ENCODE measurements at regions not wholly inside any gene's neighbourhood (a gene's known extent, or its start where the extent isn't known, plus 50 kb on each side); places are given as distances from the start of the nearest gene placed in this dataset.

DNA sequence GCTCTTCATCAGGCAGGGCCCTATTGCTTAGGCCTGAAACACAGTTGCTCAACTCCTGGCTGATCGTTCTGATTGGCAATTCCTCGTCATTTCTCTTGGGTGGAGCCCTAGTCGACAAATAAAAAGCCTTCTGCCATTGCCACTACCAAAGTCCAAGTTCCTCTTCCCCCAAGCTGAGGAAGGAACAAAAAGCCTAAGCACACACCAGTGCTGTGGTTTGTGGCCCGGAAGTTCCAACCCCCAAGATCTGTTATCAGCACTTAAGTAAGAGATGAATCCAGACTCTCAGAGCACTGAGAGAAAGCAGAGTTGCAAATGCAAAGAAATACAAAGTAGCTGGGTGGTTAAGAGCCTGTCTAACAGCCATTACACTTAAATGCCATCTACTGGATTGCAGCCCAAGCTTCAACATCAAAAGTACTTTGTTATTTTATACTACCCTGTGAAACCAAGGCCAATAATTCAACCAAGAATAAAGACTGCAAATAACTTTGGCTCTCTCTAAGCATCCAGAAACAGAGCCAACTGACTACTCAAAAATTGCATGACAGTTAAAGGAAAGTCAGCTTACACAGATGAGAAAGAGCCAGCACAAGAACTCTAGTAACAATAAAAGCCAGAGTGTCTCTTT lies 1024.0 kb downstream of the GRIK2 start (continued):
- TF ChIP-seq, protein P1, sequence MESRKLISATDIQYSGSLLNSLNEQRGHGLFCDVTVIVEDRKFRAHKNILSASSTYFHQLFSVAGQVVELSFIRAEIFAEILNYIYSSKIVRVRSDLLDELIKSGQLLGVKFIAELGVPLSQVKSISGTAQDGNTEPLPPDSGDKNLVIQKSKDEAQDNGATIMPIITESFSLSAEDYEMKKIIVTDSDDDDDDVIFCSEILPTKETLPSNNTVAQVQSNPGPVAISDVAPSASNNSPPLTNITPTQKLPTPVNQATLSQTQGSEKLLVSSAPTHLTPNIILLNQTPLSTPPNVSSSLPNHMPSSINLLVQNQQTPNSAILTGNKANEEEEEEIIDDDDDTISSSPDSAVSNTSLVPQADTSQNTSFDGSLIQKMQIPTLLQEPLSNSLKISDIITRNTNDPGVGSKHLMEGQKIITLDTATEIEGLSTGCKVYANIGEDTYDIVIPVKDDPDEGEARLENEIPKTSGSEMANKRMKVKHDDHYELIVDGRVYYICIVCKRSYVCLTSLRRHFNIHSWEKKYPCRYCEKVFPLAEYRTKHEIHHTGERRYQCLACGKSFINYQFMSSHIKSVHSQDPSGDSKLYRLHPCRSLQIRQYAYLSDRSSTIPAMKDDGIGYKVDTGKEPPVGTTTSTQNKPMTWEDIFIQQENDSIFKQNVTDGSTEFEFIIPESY (IDR thresholded peaks at IDR 0.05; ENCODE audit: borderline replicate concordance, low read depth): no peak
- TF ChIP-seq POLR2AphosphoS5 (IDR thresholded peaks at IDR 0.05; ENCODE audit: low read depth, low read length) (no peak), FOSL2 (IDR thresholded peaks at IDR 0.05; ENCODE audit: borderline replicate concordance, low read depth) (no peak), EZH2phosphoT487 (IDR thresholded peaks at IDR 0.05; ENCODE audit: borderline replicate concordance, low read depth) (no peak), YY1 (IDR thresholded peaks at IDR 0.05; ENCODE audit: low read depth) (no peak), REST (IDR thresholded peaks at IDR 0.05; ENCODE audit: low read depth, low read length) (no peak), FOXJ3 (CRISPR knock-in tag; IDR thresholded peaks at IDR 0.05) (no peak), CHD2 (IDR thresholded peaks at IDR 0.05; ENCODE audit: low read length, partially characterized antibody) (no peak), GABPA (IDR thresholded peaks at IDR 0.05; ENCODE audit: low read depth) (no peak)

DNA sequence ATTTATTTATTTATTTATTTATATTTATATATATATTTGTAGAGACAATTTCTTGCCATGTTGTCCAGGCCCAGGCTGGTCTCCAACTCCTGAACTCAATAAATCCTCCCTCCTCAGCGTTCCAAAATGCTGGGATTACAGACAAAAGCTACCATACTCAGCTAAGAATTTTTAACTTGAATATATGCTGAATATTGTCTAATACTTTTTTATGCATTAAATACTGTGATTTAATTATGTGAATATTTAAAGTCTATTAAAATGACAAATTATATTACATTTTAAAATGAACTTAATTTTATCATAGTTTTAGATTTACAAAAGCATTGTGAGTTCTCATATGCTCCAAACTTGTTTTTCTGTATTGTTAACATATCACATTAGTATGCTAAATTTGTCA lies 1022.4 kb downstream of the GRIK2 start:
- H3F3A ChIP-seq (replicated peaks; ENCODE audit: insufficient read depth): no peaks in the 10 kb centered on the region
- H3K9me3 ChIP-seq: no peaks in the 10 kb centered on the region
- H3K36me3 ChIP-seq (replicated peaks in 1 of 2; ENCODE audit: control insufficient read depth in 1 of 2, insufficient read depth in 2 of 2, low read length in 1 of 2): no peaks in the 10 kb centered on the region
- no peaks in the 10 kb centered on the region for H3K4me1 ChIP-seq (ENCODE audit: control insufficient read depth in 1 of 2, insufficient read depth in 2 of 2, low read depth in 1 of 2, low read length in 1 of 2)
- no peaks in the 10 kb centered on the region for H3K9me2 ChIP-seq
- no peak overlapping the region for H3K9ac ChIP-seq
- H3K27ac ChIP-seq (ENCODE audit: low read depth in 2 of 2, low read length in 1 of 2): no peak overlapping the region
- no peak overlapping the region for H3K4me2 ChIP-seq
- ChIA-PET POLR2A (interaction anchor here (0.6 kb wide), 1 partner anchor 13 kb away, joined by 3 read pairs; no protein-coding TSS in a partner anchor), CTCF (interaction anchor here (1.6 kb wide), 1 partner anchor 22 kb away, joined by 4 read pairs; no protein-coding TSS in a partner anchor)
- no peak overlapping the region for H3K4me3 ChIP-seq (ENCODE audit: low read depth in 2 of 2, low read length in 1 of 2)
- H4K20me1 ChIP-seq (ENCODE audit: insufficient read depth): no peaks in the 10 kb centered on the region
- DNase-seq: no peak
- 22% methylated on average over 1 of the region's 1 CpG for WGBS (ENCODE audit: low lambda C conversion rate)
- no peaks in the 10 kb centered on the region for H3K79me2 ChIP-seq (ENCODE audit: insufficient read depth)
- no peaks in the 10 kb centered on the region for H3K27me3 ChIP-seq (ENCODE audit: insufficient read depth)
- no peak overlapping the region for H2AFZ ChIP-seq (ENCODE audit: low read depth)
- TF ChIP-seq NRF1 (IDR thresholded peaks at IDR 0.05; ENCODE audit: low read depth, low read length) (no peak), REST (IDR thresholded peaks at IDR 0.05; ENCODE audit: low read depth, low read length) (no peak), RCOR1 (IDR thresholded peaks at IDR 0.05; ENCODE audit: low read length) (no peak), CTCF (IDR thresholded peaks at IDR 0.05) (no peak), FOXM1 (IDR thresholded peaks at IDR 0.05; ENCODE audit: low read depth) (no peak), TEAD4 (IDR thresholded peaks at IDR 0.05; ENCODE audit: borderline replicate concordance, insufficient read depth) (no peak), YY1 (IDR thresholded peaks at IDR 0.05; ENCODE audit: low read depth) (no peak), MAX (IDR thresholded peaks at IDR 0.05; ENCODE audit: low read depth) (no peak), RFX5 (IDR thresholded peaks at IDR 0.05; ENCODE audit: low read length) (no peak)
- TF ChIP-seq, protein P2, sequence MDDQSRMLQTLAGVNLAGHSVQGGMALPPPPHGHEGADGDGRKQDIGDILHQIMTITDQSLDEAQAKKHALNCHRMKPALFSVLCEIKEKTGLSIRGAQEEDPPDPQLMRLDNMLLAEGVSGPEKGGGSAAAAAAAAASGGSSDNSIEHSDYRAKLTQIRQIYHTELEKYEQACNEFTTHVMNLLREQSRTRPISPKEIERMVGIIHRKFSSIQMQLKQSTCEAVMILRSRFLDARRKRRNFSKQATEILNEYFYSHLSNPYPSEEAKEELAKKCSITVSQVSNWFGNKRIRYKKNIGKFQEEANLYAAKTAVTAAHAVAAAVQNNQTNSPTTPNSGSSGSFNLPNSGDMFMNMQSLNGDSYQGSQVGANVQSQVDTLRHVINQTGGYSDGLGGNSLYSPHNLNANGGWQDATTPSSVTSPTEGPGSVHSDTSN (IDR thresholded peaks at IDR 0.05): no peak
